GM19035 (cell line): ENCODE measurements at regions not wholly inside any gene's neighbourhood (a gene's known extent, or its start where the extent isn't known, plus 50 kb on each side); places are given as distances from the start of the nearest gene placed in this dataset.
"Not testable (repeated sequence)": the region's sequence is repeated elsewhere in the genome, so short reads cannot be mapped to it uniquely, and the experiment has no call there.

ENCODE experiments used
- ATAC-seq: cut with Tn5 transposase; IDR thresholded peaks from one replicate; pipeline ENCODE4 v1.9.1; 2021; ENCODE audit not compliant: unreplicated experiment

GRCh38 chr5:87570366-87570765, 157.6 kb upstream of the CCNH start:
- ATAC-seq: peak; percentile 71

- ATAC-seq: no peak
Measured at GRCh38 chr5:87562068-87562467, 149.3 kb upstream of the CCNH start.

GRCh38 chr5:87560528-87560927, 147.8 kb upstream of the CCNH start:
- no peak for ATAC-seq

- no peak for ATAC-seq
Measured at GRCh38 chr5:87551911-87552310, 139.2 kb upstream of the CCNH start.

GRCh38 chr5:87541676-87542075, 128.9 kb upstream of the CCNH start:
- no peak for ATAC-seq

- no peak for ATAC-seq
Measured at GRCh38 chr5:87541033-87541432, 128.3 kb upstream of the CCNH start.

- ATAC-seq: no peak
Measured at GRCh38 chr5:87539839-87540238, 127.1 kb upstream of the CCNH start.

GRCh38 chr5:87536365-87536764, 123.6 kb upstream of the CCNH start:
- ATAC-seq: no peak

GRCh38 chr5:87535706-87536105, 123.0 kb upstream of the CCNH start:
- ATAC-seq: no peak

- no peak for ATAC-seq
Measured at GRCh38 chr5:87529486-87530076, 116.9 kb upstream of the CCNH start.

- no peak for ATAC-seq
Measured at GRCh38 chr5:87526131-87526530, 113.4 kb upstream of the CCNH start.

- no peak for ATAC-seq
Measured at GRCh38 chr5:87524217-87524616, 111.5 kb upstream of the CCNH start.

GRCh38 chr5:87511778-87512177, 99.0 kb upstream of the CCNH start:
- not testable (repeated sequence) for ATAC-seq

- ATAC-seq: no peak
Measured at GRCh38 chr5:87503004-87503403, 90.3 kb upstream of the CCNH start.

GRCh38 chr5:87499478-87500410, 87.0 kb upstream of the CCNH start:
- ATAC-seq: no peak
